ENCODE measurements at regions not wholly inside any gene's neighbourhood (a gene's known extent, or its start where the extent isn't known, plus 50 kb on each side); places are given as distances from the start of the nearest gene placed in this dataset.
A peak's percentile ranks its signal among the peaks of the same experiment; 100 is the strongest.

DNA sequence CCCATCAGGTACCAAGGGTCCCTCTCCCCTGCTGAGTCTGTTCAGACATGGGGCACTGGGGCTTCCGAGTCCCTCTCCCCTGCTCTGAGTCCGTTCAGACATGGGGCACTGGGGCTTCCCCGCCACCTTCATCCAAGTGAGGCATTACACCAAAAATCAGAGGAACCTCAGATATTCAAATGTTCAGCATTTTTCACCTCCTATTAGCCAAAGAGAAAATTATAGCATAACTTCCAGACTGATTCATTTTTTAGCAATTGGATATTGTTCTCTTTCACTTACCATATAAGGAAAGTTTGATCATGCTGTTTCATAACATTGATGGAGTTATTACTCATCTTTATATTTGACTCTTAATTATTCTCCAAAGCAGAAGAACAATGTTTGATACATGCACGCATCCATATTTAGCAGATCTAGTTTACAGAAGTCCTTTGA is 213.9 kb downstream of the MTHFS start:
- peaks cover 24 to 26% of the 10 kb centered on the region in 2 experiments for H3K4me1 Mint-ChIP-seq
- H3K27ac Mint-ChIP-seq, result no peak overlapping the region
- no peaks in the 10 kb centered on the region for H3K79me1 ChIP-seq (ENCODE audit: insufficient read depth, low read depth, low read length, poor library complexity, severe bottlenecking)
- no CpG with 5 or more reads among the region's 4 CpGs for WGBS (ENCODE audit: extremely low coverage, insufficient read length, low lambda C conversion rate)
- H3K4me2 ChIP-seq (ENCODE audit: insufficient read depth, insufficient read length, low read length), result no peak overlapping the region
- no peak overlapping the region for H3K4me3 Mint-ChIP-seq
- H3K27me3 Mint-ChIP-seq (ENCODE audit: low read depth), result no peaks in the 10 kb centered on the region
- H3T11ph ChIP-seq (ENCODE audit: low read length), result no peak overlapping the region
- H4K5ac ChIP-seq (ENCODE audit: insufficient read length, low read depth, low read length), result no peak overlapping the region
- H3K18ac ChIP-seq (ENCODE audit: insufficient read length, low read depth, low read length), result no peak overlapping the region
- H3K9me3 ChIP-seq (ENCODE audit: control insufficient read depth, low read depth, low read length), result no peaks in the 10 kb centered on the region
- H2BK12ac ChIP-seq (ENCODE audit: insufficient read length, low read depth, low read length), result no peak overlapping the region
- no peak overlapping the region for H3K56ac ChIP-seq (ENCODE audit: insufficient read length, low read depth, low read length)
- H4K91ac ChIP-seq (ENCODE audit: insufficient read length, low read depth, low read length), result no peak overlapping the region
- no peak for DNase-seq
- H2BK15ac ChIP-seq (ENCODE audit: low read depth, low read length), result no peak overlapping the region
- no peaks in the 10 kb centered on the region; a peak in 1 of 7 replicates for H3K36me3 Mint-ChIP-seq (ENCODE audit: insufficient read depth in 1 of 3, low read depth in 3 of 3)
- H3K23ac ChIP-seq (ENCODE audit: insufficient read length, low read depth, low read length), result no peak overlapping the region
- no peak overlapping the region for H3K4ac ChIP-seq (ENCODE audit: low read depth, low read length)
- H3K14ac ChIP-seq (ENCODE audit: insufficient read depth, low read length), result 0 out of 2 replicates have a peak overlapping the region, but pooled peaks have one; percentile 30
- no peaks in the 10 kb centered on the region for H3K9me3 Mint-ChIP-seq
- no peaks in the 10 kb centered on the region for H3K27me3 ChIP-seq (ENCODE audit: insufficient read depth, low read length)
- no peak overlapping the region for H3K27ac ChIP-seq (ENCODE audit: insufficient read length, low read depth, low read length)
- no peaks in the 10 kb centered on the region; the same call in 1 of the 2 replicates for H3K4me1 ChIP-seq (ENCODE audit: insufficient read depth, low read length)
- H3K9ac ChIP-seq (ENCODE audit: extremely low read depth, insufficient read length, low read length), result no peak overlapping the region
- H2BK120ac ChIP-seq (ENCODE audit: low read depth, low read length, poor library complexity, severe bottlenecking), result no peak overlapping the region
- H2BK20ac ChIP-seq (ENCODE audit: low read depth, low read length, poor library complexity, severe bottlenecking), result no peak overlapping the region
- H4K8ac ChIP-seq (replicated peaks; ENCODE audit: insufficient read length, low read depth, low read length), result no peak overlapping the region
- no peaks in the 10 kb centered on the region for H4K20me1 ChIP-seq (ENCODE audit: control insufficient read depth, insufficient read depth, insufficient read length)
- no peaks in the 10 kb centered on the region for H3K79me2 ChIP-seq (ENCODE audit: insufficient read depth, low read length)
- H3K23me2 ChIP-seq (ENCODE audit: insufficient read length, low read depth, low read length, poor library complexity, severe bottlenecking), result no peaks in the 10 kb centered on the region
- no peak overlapping the region for H2BK5ac ChIP-seq (ENCODE audit: insufficient read length, low read length)
- H2AFZ ChIP-seq (ENCODE audit: low read length), result no peak overlapping the region
- no peak overlapping the region for H2AK5ac ChIP-seq (ENCODE audit: insufficient read length, low read length)
- TF ChIP-seq, protein P1, sequence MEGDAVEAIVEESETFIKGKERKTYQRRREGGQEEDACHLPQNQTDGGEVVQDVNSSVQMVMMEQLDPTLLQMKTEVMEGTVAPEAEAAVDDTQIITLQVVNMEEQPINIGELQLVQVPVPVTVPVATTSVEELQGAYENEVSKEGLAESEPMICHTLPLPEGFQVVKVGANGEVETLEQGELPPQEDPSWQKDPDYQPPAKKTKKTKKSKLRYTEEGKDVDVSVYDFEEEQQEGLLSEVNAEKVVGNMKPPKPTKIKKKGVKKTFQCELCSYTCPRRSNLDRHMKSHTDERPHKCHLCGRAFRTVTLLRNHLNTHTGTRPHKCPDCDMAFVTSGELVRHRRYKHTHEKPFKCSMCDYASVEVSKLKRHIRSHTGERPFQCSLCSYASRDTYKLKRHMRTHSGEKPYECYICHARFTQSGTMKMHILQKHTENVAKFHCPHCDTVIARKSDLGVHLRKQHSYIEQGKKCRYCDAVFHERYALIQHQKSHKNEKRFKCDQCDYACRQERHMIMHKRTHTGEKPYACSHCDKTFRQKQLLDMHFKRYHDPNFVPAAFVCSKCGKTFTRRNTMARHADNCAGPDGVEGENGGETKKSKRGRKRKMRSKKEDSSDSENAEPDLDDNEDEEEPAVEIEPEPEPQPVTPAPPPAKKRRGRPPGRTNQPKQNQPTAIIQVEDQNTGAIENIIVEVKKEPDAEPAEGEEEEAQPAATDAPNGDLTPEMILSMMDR (conservative IDR thresholded peaks at IDR 0.05), result no peak
